GM06990 (cell line): ENCODE measurements at regions not wholly inside any gene's neighbourhood (a gene's known extent, or its start where the extent isn't known, plus 50 kb on each side); places are given as distances from the start of the nearest gene placed in this dataset.
"Not testable (repeated sequence)": the region's sequence is repeated elsewhere in the genome, so short reads cannot be mapped to it uniquely, and the experiment has no call there.

Experiments
- DNase-seq: peaks from one replicate; pipeline ENCODE4 v3.0.0-alpha.2; 2011; ENCODE audit not compliant: insufficient read length; ENCODE audit errors: extremely low read depth
- H3K27me3 ChIP-seq: replicated peaks from 2 replicates; pipeline ENCODE4 v1.6.0; 2011; ENCODE audit warnings: low read length; ENCODE audit not compliant: control insufficient read depth, insufficient read depth
- H3K36me3 ChIP-seq: 2 replicates; pipeline ENCODE4 v1.5.1; 2011; ENCODE audit warnings: low read length; ENCODE audit not compliant: control insufficient read depth, insufficient read depth
- H3K4me3 ChIP-seq: replicated peaks from 2 replicates; pipeline ENCODE4 v1.5.1; 2011; ENCODE audit warnings: low read depth, mild to moderate bottlenecking, control low read depth, low read length
- CTCF ChIP-seq: IDR thresholded peaks from 2 replicates; pipeline ENCODE4 v1.5.1; 2011; ENCODE audit warnings: low read length, control low read depth, mild to moderate bottlenecking, inconsistent platforms; ENCODE audit not compliant: insufficient read depth, poor library complexity, severe bottlenecking

DNA sequence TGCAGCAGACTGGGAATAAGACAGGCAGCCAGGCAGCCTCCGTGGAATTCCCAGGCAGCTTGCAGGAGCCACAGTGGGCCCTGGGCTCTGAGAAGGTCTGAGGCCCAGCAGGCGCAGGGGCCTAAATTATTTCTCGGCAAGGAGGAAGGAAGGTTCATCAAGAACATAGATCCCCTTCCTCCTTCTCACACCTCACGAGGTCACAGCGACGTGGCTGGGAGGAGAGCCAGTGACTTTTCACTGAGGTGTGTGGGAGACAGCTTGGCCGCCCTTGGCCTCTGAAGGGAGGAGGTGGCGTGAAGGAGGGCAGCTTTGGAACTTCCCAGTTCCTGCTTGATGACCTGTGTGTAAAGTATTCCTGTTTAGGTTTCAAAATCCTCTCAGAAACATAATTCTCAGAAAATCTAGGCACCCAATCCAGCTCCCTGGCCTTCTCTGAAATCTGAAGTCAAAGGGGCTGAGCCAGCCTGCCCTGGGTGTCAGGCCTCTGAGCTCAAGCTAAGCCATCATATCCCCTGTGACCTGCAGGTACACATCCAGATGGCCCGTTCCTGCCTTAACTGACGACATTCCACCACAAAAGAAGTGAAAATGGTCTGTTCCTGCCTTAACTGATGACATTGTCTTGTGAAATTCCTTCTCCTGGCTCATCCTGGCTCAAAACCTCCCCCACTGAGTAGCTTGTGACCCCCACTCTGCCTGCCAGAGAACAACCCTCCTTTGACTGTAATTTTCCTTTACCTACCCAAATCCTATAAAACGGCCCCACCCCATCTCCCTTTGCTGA lies 161.0 kb downstream of the ADRA2C start:
- not testable (repeated sequence) for H3K4me3 ChIP-seq, H3K27me3 ChIP-seq

DNA sequence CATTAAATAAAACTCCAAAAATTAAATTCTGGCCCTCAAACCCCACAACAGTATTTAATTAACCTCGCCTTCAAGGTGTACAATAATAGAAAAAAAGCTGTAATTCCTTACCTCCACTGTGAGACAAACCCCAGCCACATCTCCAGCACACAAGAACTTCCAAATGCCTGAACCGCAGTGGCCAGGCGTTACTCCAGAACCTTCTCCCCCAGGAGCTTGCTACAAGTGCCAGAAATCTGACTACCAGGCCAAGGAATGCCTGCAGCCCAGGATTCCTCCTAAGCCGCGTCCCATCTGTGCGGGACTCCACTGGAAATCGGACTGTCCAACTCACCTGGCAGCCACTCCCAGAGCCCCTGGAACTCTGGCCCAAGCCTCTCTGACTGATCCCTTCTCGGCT lies 163.2 kb downstream of the ADRA2C start:
- not testable (repeated sequence) for H3K4me3 ChIP-seq, H3K36me3 ChIP-seq, DNase-seq, H3K27me3 ChIP-seq

More for the DNA sequence above, 161.0 kb downstream of the ADRA2C start:
- DNase-seq, H3K36me3 ChIP-seq: not testable (repeated sequence)

DNA sequence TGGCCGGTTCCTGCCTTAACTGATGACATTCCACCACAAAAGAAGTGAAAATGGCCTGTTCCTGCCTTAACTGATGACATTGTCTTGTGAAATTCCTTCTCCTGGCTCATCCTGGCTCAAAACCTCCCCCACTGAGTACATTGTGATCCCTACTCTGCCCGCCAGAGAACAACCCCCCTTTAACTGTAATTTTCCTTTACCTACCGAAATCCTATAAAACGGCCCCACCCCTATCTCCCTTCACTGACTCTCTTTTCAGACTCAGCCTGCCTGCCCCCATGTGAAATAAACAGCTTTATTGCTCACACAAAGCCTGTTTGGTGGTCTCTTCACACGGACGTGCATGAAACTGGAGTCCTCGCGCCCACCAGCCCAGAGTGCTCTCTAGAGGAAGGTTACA lies 166.5 kb downstream of the ADRA2C start:
- not testable (repeated sequence) for DNase-seq, H3K27me3 ChIP-seq, H3K4me3 ChIP-seq, H3K36me3 ChIP-seq

- not testable (repeated sequence) for H3K27me3 ChIP-seq, H3K36me3 ChIP-seq, DNase-seq, H3K4me3 ChIP-seq
Measured at GRCh38 chr4:3935406-3935805, 169.2 kb downstream of the ADRA2C start.

GRCh38 chr4:3936184-3936583 lies 170.0 kb downstream of the ADRA2C start:
- DNase-seq = no peak
- TF ChIP-seq CTCF = no peak
- H3K4me3 ChIP-seq = no peak overlapping the region
- H3K36me3 ChIP-seq = no peaks in the 10 kb centered on the region
- H3K27me3 ChIP-seq = no peaks in the 10 kb centered on the region

DNA sequence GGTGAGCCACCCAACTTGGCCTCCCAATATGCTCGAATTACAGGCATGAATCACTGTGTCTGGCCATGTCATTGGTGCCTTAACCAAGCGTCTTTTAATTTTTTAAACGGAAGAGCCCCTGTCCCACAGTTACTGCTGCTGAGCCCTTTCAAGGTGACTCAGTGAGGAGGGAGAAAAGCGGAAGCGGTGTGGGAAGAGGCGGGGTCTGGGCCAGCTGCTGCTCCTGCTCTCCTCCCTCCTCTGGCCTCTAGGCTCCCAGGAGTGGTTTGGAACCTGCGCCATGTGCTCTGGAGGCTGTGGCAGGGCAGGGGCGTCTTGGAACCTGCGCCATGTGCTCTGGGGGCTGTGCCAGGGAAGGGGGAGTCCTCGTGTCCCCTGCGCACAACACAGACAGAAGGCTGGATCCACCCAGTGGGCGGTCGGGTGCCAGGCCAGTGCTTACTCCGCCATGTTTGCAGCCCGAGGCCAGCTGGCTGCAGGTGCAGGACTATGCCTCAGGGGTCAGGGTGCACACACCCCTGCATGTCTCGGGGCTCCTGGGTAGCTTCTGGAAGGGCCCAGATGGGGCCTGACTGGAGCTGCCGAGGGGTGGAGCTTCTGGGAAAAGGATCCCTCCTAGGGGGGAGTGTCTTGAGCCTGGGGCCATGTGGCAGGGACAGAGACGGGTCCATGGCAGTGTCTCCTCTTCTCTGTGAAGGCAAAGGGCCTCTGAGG lies 171.8 kb downstream of the ADRA2C start:
- H3K4me3 ChIP-seq, H3K36me3 ChIP-seq, DNase-seq, H3K27me3 ChIP-seq: not testable (repeated sequence)

DNA sequence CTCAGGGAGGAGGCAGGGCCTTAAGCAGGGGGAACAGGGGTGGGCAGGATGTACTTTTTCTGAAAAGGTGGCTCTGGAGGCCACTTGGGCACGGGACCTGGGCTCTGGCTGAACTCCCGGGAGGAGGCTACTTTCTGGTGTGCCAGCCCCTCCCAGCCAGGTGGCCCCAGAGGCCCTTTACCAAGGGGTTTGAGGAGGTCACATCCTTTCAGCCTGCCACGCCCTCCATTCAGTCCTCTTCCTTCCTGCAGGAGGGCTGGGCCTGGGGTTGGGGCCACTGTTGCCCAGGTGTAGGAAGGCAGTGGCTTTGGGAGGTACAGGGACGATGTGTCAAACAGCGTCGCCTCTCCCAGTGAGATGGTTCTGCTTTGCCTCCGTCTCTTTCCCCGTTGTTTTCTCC lies 172.5 kb downstream of the ADRA2C start:
- H3K36me3 ChIP-seq, H3K4me3 ChIP-seq, H3K27me3 ChIP-seq, DNase-seq: not testable (repeated sequence)

DNA sequence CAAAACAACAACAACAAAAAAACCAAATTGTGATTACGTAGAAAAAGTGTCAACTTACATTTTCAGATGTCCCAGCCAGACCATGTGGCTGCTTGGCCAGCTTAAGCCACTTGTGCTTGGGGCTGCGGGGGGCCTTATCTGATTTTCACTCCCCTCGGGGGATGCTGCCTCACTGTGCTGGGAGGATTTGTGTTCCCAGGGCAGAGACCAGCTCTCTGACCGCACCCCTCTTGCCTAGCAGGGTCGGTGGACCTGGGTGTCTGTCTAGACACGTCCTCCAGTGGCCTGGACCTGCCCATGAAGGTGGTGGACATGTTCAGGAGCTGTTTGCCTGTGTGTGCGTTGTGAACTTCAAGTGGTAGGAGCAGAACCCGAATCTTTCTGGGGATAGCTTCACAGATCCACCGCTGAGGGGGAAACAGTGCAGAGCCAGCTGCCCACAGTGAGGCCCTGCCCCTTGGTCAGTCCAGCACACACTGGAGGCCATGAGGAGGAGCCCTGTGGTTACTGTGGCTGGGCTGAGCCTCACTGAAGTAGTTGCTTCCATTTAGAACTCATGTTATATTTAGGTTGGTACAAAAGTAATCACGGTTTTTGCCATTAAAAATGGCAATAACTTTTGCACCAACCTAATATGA lies 173.9 kb downstream of the ADRA2C start:
- DNase-seq, H3K4me3 ChIP-seq, H3K36me3 ChIP-seq, H3K27me3 ChIP-seq: not testable (repeated sequence)

GRCh38 chr4:3941735-3942522 lies 175.7 kb downstream of the ADRA2C start:
- not testable (repeated sequence) for H3K36me3 ChIP-seq, H3K4me3 ChIP-seq, DNase-seq, H3K27me3 ChIP-seq
